MCF 10A (cell line): ENCODE measurements at regions not wholly inside any gene's neighbourhood (a gene's known extent, or its start where the extent isn't known, plus 50 kb on each side); places are given as distances from the start of the nearest gene placed in this dataset.

Experiments
- BruUV-seq: library from RNA; stranded (reverse); fragments of 400-500 nt; replicated peaks from 2 replicates; lab custom pipeline; 2021; lab: Mats Ljungman, UMichigan
- CTCF ChIA-PET: fragments of 300-600 bp; sonication (Branson Sonifier 250); formaldehyde crosslinking; extraction: SDS; loops from one replicate; lab custom pipeline; 2021; ENCODE audit warnings: antibody characterized with exemption, inconsistent platforms; lab: Yijun Ruan, JAX
- POLR2A ChIA-PET: fragments of 300-600, 350-650 bp; sonication (Branson Sonifier 250); formaldehyde crosslinking; extraction: SDS; loops from one replicate; lab custom pipeline; 2020; ENCODE audit warnings: antibody characterized with exemption, inconsistent platforms; lab: Yijun Ruan, JAX
- DNase-seq: peaks from one replicate; pipeline ENCODE4 v3.0.0-alpha.2; 2018; ENCODE audit not compliant: unreplicated experiment
- H3K27ac Mint-ChIP-seq: one replicate; pipeline ENCODE4 v1.8.0; 2022; ENCODE audit warnings: mild to moderate bottlenecking, low read depth, mixed read lengths; ENCODE audit not compliant: unreplicated experiment
- H3K27me3 Mint-ChIP-seq: one replicate; pipeline ENCODE4 v1.8.0; 2022; ENCODE audit warnings: mixed read lengths; ENCODE audit not compliant: insufficient read depth, unreplicated experiment
- H3K36me3 Mint-ChIP-seq: one replicate; pipeline ENCODE4 v1.8.0; 2022; ENCODE audit warnings: mild to moderate bottlenecking, moderate library complexity, mixed read lengths; ENCODE audit not compliant: insufficient read depth, unreplicated experiment
- H3K4me1 Mint-ChIP-seq: one replicate; pipeline ENCODE4 v1.8.0; 2022; ENCODE audit warnings: mixed read lengths; ENCODE audit not compliant: insufficient read depth, unreplicated experiment
- H3K4me3 Mint-ChIP-seq: one replicate; pipeline ENCODE4 v1.8.0; 2022; ENCODE audit warnings: mild to moderate bottlenecking, moderate library complexity, mixed read lengths; ENCODE audit not compliant: unreplicated experiment
- H3K9me3 Mint-ChIP-seq: one replicate; pipeline ENCODE4 v1.8.0; 2022; ENCODE audit warnings: mixed read lengths; ENCODE audit not compliant: unreplicated experiment
- intact Hi-C: fragments of 100-400 bp; cut with micrococcal nuclease; formaldehyde crosslinking; loops from 2 replicates; pipeline ENCODE4 v1.14.1; 2022
- TF ChIP-seq, protein P1 (sequence below): fragments of 200-600 bp; IDR thresholded peaks from one replicate; pipeline ENCODE4 v1.8.0; 2022; ENCODE audit warnings: antibody characterized with exemption, mild to moderate bottlenecking; ENCODE audit not compliant: unreplicated experiment

DNA sequence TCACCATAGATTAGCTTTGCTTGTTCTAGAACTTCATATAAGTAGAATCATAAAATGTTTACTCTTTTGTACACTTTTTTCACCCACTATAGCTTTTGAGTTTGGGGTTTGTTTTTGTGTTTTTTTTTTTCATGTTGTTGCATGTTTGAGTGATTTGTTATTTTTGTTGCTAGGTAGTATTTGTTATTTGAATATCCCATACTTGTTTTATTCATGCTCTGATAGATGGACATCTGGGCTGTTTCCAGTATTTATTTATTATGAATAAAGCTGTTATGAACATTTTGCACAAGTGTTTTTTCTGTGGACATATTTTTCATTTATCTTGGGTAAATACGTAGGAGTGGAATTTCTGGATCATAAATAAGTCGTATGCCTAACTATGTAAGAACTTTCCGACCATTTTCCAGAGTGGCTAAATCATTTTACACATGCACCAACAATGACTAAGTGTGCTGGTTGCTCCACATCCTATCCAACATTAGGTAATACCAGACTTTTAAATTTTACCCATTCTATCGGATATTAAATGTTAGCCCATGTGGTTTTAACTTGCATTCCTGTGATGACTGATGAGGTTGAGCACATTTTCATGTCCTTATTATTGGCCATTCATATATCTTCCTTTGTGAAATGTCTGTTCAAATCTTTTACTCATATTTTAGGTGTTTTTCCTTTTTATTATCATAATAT lies 69.1 kb upstream of the NR4A3 start:
- H3K27me3 Mint-ChIP-seq = no peaks in the 10 kb centered on the region
- POLR2A ChIA-PET = no interaction called here
- H3K36me3 Mint-ChIP-seq = no peaks in the 10 kb centered on the region
- TF ChIP-seq, protein P1, sequence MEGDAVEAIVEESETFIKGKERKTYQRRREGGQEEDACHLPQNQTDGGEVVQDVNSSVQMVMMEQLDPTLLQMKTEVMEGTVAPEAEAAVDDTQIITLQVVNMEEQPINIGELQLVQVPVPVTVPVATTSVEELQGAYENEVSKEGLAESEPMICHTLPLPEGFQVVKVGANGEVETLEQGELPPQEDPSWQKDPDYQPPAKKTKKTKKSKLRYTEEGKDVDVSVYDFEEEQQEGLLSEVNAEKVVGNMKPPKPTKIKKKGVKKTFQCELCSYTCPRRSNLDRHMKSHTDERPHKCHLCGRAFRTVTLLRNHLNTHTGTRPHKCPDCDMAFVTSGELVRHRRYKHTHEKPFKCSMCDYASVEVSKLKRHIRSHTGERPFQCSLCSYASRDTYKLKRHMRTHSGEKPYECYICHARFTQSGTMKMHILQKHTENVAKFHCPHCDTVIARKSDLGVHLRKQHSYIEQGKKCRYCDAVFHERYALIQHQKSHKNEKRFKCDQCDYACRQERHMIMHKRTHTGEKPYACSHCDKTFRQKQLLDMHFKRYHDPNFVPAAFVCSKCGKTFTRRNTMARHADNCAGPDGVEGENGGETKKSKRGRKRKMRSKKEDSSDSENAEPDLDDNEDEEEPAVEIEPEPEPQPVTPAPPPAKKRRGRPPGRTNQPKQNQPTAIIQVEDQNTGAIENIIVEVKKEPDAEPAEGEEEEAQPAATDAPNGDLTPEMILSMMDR = no peak
- intact Hi-C loops = no loop called here
- H3K4me3 Mint-ChIP-seq = no peak overlapping the region
- CTCF ChIA-PET = no interaction called here
- DNase-seq = peak; percentile 67
- H3K4me1 Mint-ChIP-seq = peaks cover 6% of the 10 kb centered on the region
- H3K9me3 Mint-ChIP-seq = no peaks in the 10 kb centered on the region
- H3K27ac Mint-ChIP-seq = peak overlapping the region; percentile 71
- BruUV-seq = no TSS peak

DNA sequence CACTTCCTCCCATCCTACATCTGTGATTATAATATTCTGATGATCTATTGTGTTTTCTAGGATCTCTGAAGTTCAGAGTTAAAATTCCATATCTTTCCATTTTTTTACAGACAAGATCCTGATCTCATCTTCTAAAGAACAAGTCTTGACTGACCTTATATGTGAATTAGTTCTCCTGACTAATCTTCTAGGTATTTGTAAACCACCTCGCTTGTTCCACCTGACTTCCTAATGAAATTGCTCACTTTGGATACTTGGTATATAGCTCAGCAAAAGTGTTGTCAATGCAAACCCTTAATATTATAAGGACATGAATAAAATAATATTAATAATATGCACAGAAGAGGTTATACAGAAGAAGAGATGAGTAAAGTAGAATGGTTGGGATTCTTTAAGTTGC lies 68.2 kb upstream of the NR4A3 start:
- H3K36me3 Mint-ChIP-seq = no peaks in the 10 kb centered on the region
- H3K4me1 Mint-ChIP-seq = peaks cover 6% of the 10 kb centered on the region
- intact Hi-C loops = no loop called here
- no peaks in the 10 kb centered on the region for H3K9me3 Mint-ChIP-seq
- no TSS peak for BruUV-seq
- no peaks in the 10 kb centered on the region for H3K27me3 Mint-ChIP-seq
- TF ChIP-seq, protein P1 = no peak
- ChIA-PET POLR2A (interaction anchor here (0.6 to 0.9 kb wide), 3 partner anchors 68 to 1729 kb away, joined by 3 to 4 read pairs (median 3); no protein-coding TSS in a partner anchor), CTCF (interaction anchor here (0.6 kb wide), 1 partner anchor 87 kb away, joined by 3 read pairs; no protein-coding TSS in a partner anchor)
- H3K27ac Mint-ChIP-seq = peak overlapping the region; percentile 71
- H3K4me3 Mint-ChIP-seq = no peak overlapping the region
- DNase-seq = peak; percentile 11

DNA sequence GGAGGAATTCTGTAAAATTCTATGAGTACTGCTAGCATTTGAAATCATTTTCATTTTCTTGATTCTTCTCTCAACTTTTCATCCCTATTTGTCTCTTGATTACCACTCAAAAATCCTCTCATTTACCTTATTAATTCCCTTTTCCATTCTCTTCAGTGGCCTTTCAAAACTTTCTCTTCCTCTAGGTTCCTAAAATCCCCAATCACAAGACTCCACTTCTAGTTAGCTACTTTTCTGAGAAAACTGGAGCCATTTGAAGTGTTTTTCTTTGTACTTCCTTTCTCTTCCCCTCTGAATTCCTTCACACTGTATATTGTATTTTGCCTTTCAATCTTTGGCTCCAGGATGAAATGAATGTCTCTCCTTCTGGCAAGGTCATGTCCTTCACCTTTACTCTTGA lies 61.3 kb upstream of the NR4A3 start:
- TF ChIP-seq, protein P1 = no peak
- H3K4me3 Mint-ChIP-seq = no peak overlapping the region
- intact Hi-C loops = no loop called here
- no TSS peak for BruUV-seq
- H3K9me3 Mint-ChIP-seq = no peaks in the 10 kb centered on the region
- no peaks in the 10 kb centered on the region for H3K27me3 Mint-ChIP-seq
- no peak overlapping the region for H3K27ac Mint-ChIP-seq
- no peaks in the 10 kb centered on the region for H3K36me3 Mint-ChIP-seq
- CTCF ChIA-PET = no interaction called here
- DNase-seq = no peak
- no peaks in the 10 kb centered on the region for H3K4me1 Mint-ChIP-seq
- POLR2A ChIA-PET = no interaction called here

DNA sequence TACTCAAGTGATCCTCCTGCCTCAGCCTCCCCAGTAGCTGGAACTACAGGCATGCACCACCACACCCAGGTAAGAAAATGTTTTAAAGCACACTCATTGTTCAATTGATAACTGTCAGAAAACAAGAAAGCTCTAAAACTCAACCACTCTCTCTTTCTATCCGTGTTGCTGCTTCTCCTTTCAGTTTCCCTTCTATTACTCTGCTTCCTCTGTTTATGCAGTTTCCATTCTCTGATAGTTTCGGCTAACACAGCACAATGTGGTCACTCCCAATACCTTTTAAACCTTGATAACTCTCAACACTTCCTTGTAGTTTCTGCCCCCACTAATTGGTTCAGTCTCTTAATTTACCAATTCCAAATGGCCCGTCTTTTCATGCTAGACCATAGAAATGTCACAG lies 59.2 kb upstream of the NR4A3 start:
- no peaks in the 10 kb centered on the region for H3K4me1 Mint-ChIP-seq
- TF ChIP-seq, protein P1 = no peak
- intact Hi-C loops = no loop called here
- no peaks in the 10 kb centered on the region for H3K27me3 Mint-ChIP-seq
- POLR2A ChIA-PET = interaction anchor here (0.6 kb wide), 1 partner anchor 56 kb away, joined by 3 read pairs; no protein-coding TSS in a partner anchor
- no peak overlapping the region for H3K27ac Mint-ChIP-seq
- DNase-seq = no peak
- H3K9me3 Mint-ChIP-seq = no peaks in the 10 kb centered on the region
- H3K4me3 Mint-ChIP-seq = no peak overlapping the region
- no TSS peak for BruUV-seq
- CTCF ChIA-PET = no interaction called here
- no peaks in the 10 kb centered on the region for H3K36me3 Mint-ChIP-seq
